Calu3 (cell line): ENCODE measurements at regions not wholly inside any gene's neighbourhood (a gene's known extent, or its start where the extent isn't known, plus 50 kb on each side); places are given as distances from the start of the nearest gene placed in this dataset.
A peak's percentile ranks its signal among the peaks of the same experiment; 100 is the strongest.

ENCODE experiments used
- BruUV-seq: library from RNA; stranded (reverse); fragments of 400-500 nt; replicated peaks from 2 replicates; lab custom pipeline; 2021; lab: Mats Ljungman, UMichigan
- CTCF ChIA-PET: fragments of 300-600 bp; sonication (Branson Sonifier 250); formaldehyde crosslinking; loops from one replicate; lab custom pipeline; 2022; ENCODE audit warnings: antibody characterized with exemption; lab: Charles Lee
- DNase-seq: peaks from one replicate; pipeline ENCODE4 v3.0.0; 2022
- H3K27ac Mint-ChIP-seq: one replicate; pipeline ENCODE4 v1.8.0; 2022; ENCODE audit warnings: mixed read lengths; ENCODE audit not compliant: unreplicated experiment
- H3K27me3 Mint-ChIP-seq: one replicate; pipeline ENCODE4 v1.8.0; 2022; ENCODE audit warnings: mixed read lengths; ENCODE audit not compliant: unreplicated experiment
- H3K36me3 Mint-ChIP-seq: one replicate; pipeline ENCODE4 v1.8.0; 2022; ENCODE audit warnings: mild to moderate bottlenecking, moderate library complexity, mixed read lengths; ENCODE audit not compliant: insufficient read depth, unreplicated experiment
- H3K4me1 Mint-ChIP-seq: one replicate; pipeline ENCODE4 v1.8.0; 2022; ENCODE audit warnings: mild to moderate bottlenecking, low read depth, mixed read lengths; ENCODE audit not compliant: unreplicated experiment
- H3K4me3 Mint-ChIP-seq: one replicate; pipeline ENCODE4 v1.8.0; 2022; ENCODE audit warnings: mild to moderate bottlenecking, low read depth, moderate library complexity, mixed read lengths; ENCODE audit not compliant: unreplicated experiment
- H3K9me3 Mint-ChIP-seq: one replicate; pipeline ENCODE4 v1.8.0; 2022; ENCODE audit warnings: low read depth, mixed read lengths; ENCODE audit not compliant: unreplicated experiment
- CTCF ChIP-seq: fragments of 200-600 bp; IDR thresholded peaks from one replicate; pipeline ENCODE4 v1.8.0; 2022; ENCODE audit warnings: antibody characterized with exemption; ENCODE audit not compliant: unreplicated experiment
- intact Hi-C: fragments of 100-400 bp; cut with micrococcal nuclease; formaldehyde crosslinking; loops from one replicate; pipeline ENCODE4 v1.10.0; 2022; ENCODE audit not compliant: unreplicated experiment

- TF ChIP-seq CTCF, result no peak
- intact Hi-C loops, result no loop called here
- no TSS peak for BruUV-seq
- CTCF ChIA-PET, result no interaction called here
- Mint-ChIP-seq H3K27ac (no peak overlapping the region), H3K4me3 (no peak overlapping the region), H3K36me3 (no peaks in the 10 kb centered on the region), H3K9me3 (no peaks in the 10 kb centered on the region), H3K4me1 (no peaks in the 10 kb centered on the region), H3K27me3 (peaks cover 9% of the 10 kb centered on the region)
- DNase-seq, result no peak
These were observed 50.8 kb upstream of the OCM2 start for GRCh38 chr7:98040626-98041360.

- DNase-seq, result no peak
- intact Hi-C loops, result no loop called here
- CTCF ChIA-PET, result interaction anchor here (0.6 kb wide), 1 partner anchor 29 kb away, joined by 4 read pairs; no protein-coding TSS in a partner anchor
- no TSS peak for BruUV-seq
- H3K27me3 Mint-ChIP-seq, result no peaks in the 10 kb centered on the region
- TF ChIP-seq CTCF, result no peak
- no peak overlapping the region for H3K4me3 Mint-ChIP-seq
- no peaks in the 10 kb centered on the region for H3K4me1 Mint-ChIP-seq
- no peaks in the 10 kb centered on the region for H3K9me3 Mint-ChIP-seq
- H3K27ac Mint-ChIP-seq, result no peak overlapping the region
- H3K36me3 Mint-ChIP-seq, result no peaks in the 10 kb centered on the region
These were observed 56.8 kb upstream of the OCM2 start for GRCh38 chr7:98046816-98047215.

- CTCF ChIA-PET, result interaction anchor here (0.8 kb wide), 1 partner anchor 85 kb away, joined by 3 read pairs; no protein-coding TSS in a partner anchor
- Mint-ChIP-seq H3K9me3 (no peaks in the 10 kb centered on the region), H3K4me3 (no peak overlapping the region), H3K27ac (no peak overlapping the region), H3K27me3 (no peaks in the 10 kb centered on the region), H3K36me3 (no peaks in the 10 kb centered on the region), H3K4me1 (no peaks in the 10 kb centered on the region)
- no TSS peak for BruUV-seq
- intact Hi-C loops, result no loop called here
- no peak for TF ChIP-seq CTCF
- peak; percentile 60 for DNase-seq
These were observed 57.6 kb upstream of the LMTK2 start for GRCh38 chr7:98049034-98049433.

GRCh38 chr7:98051118-98051744 lies 55.4 kb upstream of the LMTK2 start:
- H3K27me3 Mint-ChIP-seq, result peaks cover 16% of the 10 kb centered on the region
- no peaks in the 10 kb centered on the region for H3K9me3 Mint-ChIP-seq
- no peak overlapping the region for H3K27ac Mint-ChIP-seq
- H3K36me3 Mint-ChIP-seq, result no peaks in the 10 kb centered on the region
- peak; percentile 19 for DNase-seq
- H3K4me3 Mint-ChIP-seq, result no peak overlapping the region
- intact Hi-C loops, result no loop called here
- no peak for TF ChIP-seq CTCF
- no TSS peak for BruUV-seq
- H3K4me1 Mint-ChIP-seq, result no peaks in the 10 kb centered on the region
- CTCF ChIA-PET, result no interaction called here
